Germinal center (tissue), 1 donor: ENCODE measurements at regions not wholly inside any gene's neighbourhood (a gene's known extent, or its start where the extent isn't known, plus 50 kb on each side); places are given as distances from the start of the nearest gene placed in this dataset.
"Not testable (repeated sequence)": the region's sequence is repeated elsewhere in the genome, so short reads cannot be mapped to it uniquely, and the experiment has no call there.

Source experiments
- DNase-seq: peaks from one replicate; pipeline ENCODE4 v3.0.0; 2012; ENCODE audit warnings: mixed read lengths, low spot score

DNA sequence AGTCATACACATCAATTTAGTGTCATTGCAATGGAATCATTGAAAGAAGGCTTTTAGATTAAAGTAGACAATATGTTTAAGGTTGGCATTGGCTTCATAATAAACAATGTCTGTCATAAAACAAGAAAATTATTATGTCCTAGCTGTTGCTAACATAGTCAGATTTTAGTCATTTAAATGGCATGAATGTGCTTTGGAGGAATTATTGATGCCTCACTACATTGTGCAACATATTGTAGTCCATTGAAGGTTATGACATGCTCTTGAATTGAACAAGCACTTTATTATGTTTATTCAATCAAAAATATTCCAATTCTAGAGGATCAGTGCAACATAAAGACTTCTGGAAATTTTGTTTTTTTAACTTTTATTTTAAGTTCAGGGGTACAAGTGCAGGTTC is 489.8 kb upstream of the AMOT start:
- DNase-seq = no peak

DNA sequence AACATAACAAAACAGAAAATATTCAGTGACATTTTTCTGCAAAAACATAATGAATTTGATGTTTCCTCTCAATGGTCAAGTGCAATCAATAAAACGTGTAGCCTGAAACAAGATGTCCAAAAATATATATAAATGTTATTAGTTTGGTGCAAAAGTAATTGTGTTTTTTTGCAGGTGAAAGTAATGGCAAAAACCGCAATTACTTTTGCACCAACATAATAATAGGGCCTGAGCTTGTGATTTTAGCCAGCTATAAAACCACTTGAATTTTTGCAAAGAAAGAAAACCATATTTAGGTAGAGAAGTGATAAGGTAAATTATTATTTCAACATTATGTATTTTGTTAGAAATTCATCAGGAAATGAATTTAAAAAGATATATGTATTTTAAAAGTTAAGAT is 475.3 kb upstream of the AMOT start:
- DNase-seq = no peak

DNA sequence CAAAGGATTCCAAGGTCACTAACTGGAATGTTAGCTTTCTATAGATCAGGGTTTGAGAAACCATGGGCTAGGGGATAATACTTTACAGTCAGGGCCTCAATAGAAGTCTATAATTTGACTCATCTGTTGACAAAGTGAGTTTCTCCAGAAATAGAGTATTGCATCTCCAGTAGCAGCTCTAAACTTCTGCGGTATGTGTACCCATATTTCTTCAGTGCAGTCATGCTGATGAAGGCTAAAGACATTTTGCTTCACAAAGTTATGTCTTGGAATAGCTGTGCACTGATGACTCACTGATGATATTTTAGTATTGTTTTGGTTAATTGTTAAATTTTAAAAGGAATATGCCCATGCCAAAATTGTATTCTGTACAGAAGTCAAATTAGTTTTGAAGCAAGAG is 464.9 kb upstream of the AMOT start:
- DNase-seq = no peak

DNA sequence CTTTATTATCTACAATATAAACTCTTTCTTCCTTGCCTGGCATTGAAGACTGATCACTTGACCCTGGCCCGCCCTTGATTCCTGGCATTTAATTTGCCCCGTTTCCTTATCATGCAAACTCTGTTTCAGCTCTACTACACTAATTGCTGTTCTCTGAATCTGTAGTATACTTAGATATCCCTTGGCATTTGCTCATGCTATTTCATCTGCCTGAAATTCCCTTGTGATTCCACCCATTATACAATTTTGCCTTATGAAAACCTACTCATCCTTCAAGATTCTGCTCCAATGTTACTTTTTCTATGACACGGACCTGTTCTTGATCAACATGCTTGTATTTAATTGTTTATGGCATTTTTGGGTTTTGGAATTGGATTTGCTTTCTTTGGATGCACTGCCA is 459.9 kb upstream of the AMOT start:
- no peak for DNase-seq

GRCh38 chrX:113297437-113297836 is 456.8 kb upstream of the AMOT start:
- DNase-seq = no peak

GRCh38 chrX:113289503-113289902 is 448.9 kb upstream of the AMOT start:
- DNase-seq = no peak

DNA sequence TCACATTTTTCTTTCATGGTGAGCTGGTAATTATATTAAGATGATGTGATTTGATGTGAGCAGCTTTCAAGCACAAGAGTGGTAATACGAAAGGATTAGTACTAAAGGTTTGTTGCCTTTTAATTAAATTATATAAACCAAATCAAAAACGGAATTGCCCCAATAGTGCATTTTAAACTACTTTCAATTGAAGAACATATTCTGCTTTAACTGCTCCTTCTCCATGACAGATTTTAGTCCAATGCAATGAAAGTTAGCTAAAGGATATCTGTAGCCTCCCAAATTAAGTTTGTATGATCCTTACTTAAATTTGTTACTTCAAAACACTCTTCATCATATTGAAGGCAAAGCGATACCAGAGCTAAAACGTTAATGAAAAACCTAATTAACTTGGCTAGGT is 447.1 kb upstream of the AMOT start:
- no peak for DNase-seq

GRCh38 chrX:113275804-113276203 is 435.2 kb upstream of the AMOT start:
- no peak for DNase-seq

- no peak for DNase-seq
These were observed 434.2 kb upstream of the AMOT start for GRCh38 chrX:113274791-113275190.

DNA sequence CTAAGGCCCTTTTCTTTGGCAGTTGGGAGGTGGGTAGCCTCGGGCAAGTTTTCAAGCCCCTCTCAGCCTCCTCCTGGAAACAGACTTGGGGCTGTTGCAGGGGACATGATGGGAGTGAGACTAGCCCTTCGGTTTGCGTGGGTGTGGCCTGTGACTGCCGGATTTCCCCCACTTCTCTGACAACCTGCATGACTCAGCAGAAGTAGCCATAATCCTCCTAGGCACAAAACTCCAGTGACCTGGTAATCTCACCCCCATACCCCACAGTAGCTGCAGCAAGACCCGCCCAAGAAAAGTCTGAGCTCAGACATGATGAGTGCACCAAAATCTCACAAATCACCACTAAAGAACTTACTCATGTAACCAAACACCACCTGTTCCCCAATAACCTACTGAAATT is 433.7 kb upstream of the AMOT start:
- no peak for DNase-seq

- no peak for DNase-seq
These were observed 428.6 kb upstream of the AMOT start for GRCh38 chrX:113269203-113269602.

- DNase-seq = no peak
These were observed 419.8 kb upstream of the AMOT start for GRCh38 chrX:113260474-113260873.

- DNase-seq = no peak
These were observed 381.7 kb upstream of the AMOT start for GRCh38 chrX:113222305-113222704.

- no peak for DNase-seq
These were observed 371.4 kb upstream of the AMOT start for GRCh38 chrX:113212052-113212451.

DNA sequence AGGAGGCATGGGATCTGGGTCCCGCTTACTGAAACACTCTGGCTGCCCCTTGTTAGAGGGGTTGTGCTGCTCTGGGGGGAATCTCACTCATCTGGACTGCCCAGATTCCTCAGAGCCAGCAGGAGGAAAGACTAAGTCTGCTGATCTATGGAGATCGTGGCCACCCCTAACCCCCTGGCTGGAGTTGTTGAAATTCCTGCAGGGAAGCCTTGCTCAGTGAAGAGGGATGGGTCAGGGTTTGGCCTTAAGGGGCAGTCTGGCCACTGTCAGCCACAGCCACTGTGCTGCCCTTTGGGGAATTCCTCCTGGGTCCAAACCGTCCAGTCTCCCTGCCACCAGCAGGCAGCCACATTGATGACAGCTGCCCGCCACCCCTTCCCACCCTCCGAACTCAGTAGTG is 362.0 kb upstream of the AMOT start:
- no peak for DNase-seq

- DNase-seq = no peak
These were observed 355.3 kb upstream of the AMOT start for GRCh38 chrX:113195949-113196348.

DNA sequence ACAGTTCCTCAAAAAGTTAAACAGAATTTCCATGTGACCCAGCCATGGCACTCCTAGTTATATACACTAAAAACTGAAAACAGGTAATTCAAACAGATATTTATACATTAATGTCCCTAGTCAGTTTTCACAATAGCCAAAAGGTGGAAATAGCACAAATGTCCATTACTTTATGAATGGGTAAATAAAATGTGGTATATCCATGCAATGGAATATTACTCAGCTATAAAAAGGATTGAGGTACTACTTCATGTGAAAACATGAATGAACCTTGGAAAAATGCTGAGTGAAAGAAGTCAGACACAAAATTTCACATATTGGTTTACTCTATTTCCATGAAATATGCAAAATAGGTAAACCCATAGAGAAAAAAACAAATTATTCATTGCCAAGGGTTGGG is 351.8 kb upstream of the AMOT start:
- DNase-seq = no peak

DNA sequence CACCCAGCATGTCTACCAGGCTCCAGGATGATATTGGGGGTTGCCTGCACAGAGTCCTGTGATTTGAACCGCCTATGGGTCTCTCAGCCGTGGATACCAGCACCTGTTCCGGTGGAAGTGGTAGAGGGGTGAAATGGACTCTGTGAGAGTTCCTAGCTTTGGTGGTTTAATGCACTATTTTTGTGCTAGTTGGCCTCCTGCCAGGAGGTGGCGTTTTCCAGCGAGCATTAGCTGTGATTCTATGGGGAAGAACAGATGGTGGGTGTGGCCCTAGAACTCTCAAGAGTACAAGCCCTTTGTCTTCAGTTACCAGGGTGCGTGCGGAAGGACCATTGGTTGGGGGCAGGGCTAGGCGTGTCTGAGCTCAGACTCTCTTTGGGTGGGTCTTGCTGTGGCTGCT is 316.9 kb upstream of the AMOT start:
- no peak for DNase-seq

DNA sequence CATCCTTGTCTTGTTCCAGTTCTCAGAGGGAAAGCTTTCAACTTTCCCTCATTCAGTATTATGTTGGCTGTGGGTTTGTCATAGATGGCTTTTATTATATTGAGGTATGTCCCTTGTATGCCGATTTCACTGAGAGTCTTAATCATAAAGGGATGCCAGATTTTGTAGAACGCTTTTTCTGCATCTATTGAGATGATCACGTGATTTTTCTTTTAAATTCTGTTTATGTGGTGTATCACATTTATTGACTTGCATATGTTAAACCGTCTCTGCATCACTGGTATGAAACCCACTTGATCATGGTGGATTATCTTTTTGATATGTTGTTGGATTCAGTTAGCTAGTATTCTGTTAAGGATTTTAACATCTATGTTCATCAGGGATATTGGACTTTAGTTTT is 313.7 kb upstream of the AMOT start:
- not testable (repeated sequence) for DNase-seq

GRCh38 chrX:113136836-113137235 is 296.2 kb upstream of the AMOT start:
- no peak for DNase-seq

GRCh38 chrX:113133316-113133715 is 292.7 kb upstream of the AMOT start:
- DNase-seq = no peak

GRCh38 chrX:113124693-113125092 is 284.1 kb upstream of the AMOT start:
- no peak for DNase-seq

DNA sequence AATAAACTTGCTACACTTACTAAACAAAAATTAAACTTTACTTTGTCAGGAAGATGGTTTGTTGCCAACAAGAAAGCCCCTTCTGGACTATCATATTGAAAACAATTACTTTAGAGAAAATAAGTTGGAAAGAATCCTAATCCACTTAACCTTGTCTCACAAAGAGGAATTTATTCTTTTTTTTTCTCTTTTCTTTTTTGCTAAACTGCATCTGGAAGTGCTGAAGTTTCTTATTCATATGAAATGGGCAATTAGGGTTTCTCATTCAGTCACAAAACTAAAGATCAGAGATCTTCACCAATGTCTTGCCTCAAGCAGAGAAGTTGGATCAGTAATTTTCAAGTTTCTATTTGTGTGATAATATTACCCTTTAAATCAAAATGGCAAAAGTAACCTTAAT is 234.9 kb upstream of the AMOT start:
- no peak for DNase-seq

- no peak for DNase-seq
These were observed 219.1 kb upstream of the AMOT start for GRCh38 chrX:113059714-113060113.

GRCh38 chrX:113058634-113059033 is 218.0 kb upstream of the AMOT start:
- DNase-seq = no peak
